ENCODE measurements at regions not wholly inside any gene's neighbourhood (a gene's known extent, or its start where the extent isn't known, plus 50 kb on each side); places are given as distances from the start of the nearest gene placed in this dataset.

- Histone ChIP-seq H3K27me3 (replicated peaks; ENCODE audit: insufficient read depth, low read depth, low read length, poor library complexity) (peaks cover 13% of the 10 kb centered on the region), H3K9me3 (ENCODE audit: low read depth, low read length, poor library complexity, severe bottlenecking) (no peaks in the 10 kb centered on the region), H3K4me1 (ENCODE audit: insufficient read depth, low read length, poor library complexity, severe bottlenecking) (no peaks in the 10 kb centered on the region), H3K36me3 (ENCODE audit: insufficient read depth, low read length, poor library complexity, severe bottlenecking) (no peaks in the 10 kb centered on the region), H3K4me3 (ENCODE audit: low read depth, low read length, poor library complexity, severe bottlenecking) (no peak overlapping the region), H3K27ac (ENCODE audit: low read depth, low read length, poor library complexity, severe bottlenecking) (no peak overlapping the region)
- intact Hi-C loops (cut with micrococcal nuclease; ENCODE audit: unreplicated experiment) = no loop called here
- TF ChIP-seq EZH2 (IDR thresholded peaks at IDR 0.05; ENCODE audit: borderline replicate concordance, low read depth, low read length, poor library complexity, severe bottlenecking) (no peak), CTCF (conservative IDR thresholded peaks at IDR 0.05; ENCODE audit: low read depth, low read length) (no peak)
- POLR2A ChIA-PET (ENCODE audit: low non-redundant PET) = no interaction called here
- CTCF ChIA-PET = interaction anchor here (0.7 kb wide), 1 partner anchor 265 kb away, joined by 3 read pairs; no protein-coding TSS in a partner anchor
- BruUV-seq (replicated peaks) = no TSS peak
- DNase-seq (ENCODE audit: low spot score) = no peak
Observed at GRCh38 chr18:60153376-60153775, 219.2 kb downstream of the MC4R start.

GRCh38 chr18:60149316-60149715 is 223.3 kb downstream of the MC4R start:
- intact Hi-C loops (cut with micrococcal nuclease; ENCODE audit: unreplicated experiment) = no loop called here
- H3K4me1 ChIP-seq (ENCODE audit: insufficient read depth, low read length, poor library complexity, severe bottlenecking) = no peaks in the 10 kb centered on the region
- H3K27me3 ChIP-seq (replicated peaks; ENCODE audit: insufficient read depth, low read depth, low read length, poor library complexity) = peaks cover 37% of the 10 kb centered on the region
- no peak for TF ChIP-seq CTCF (conservative IDR thresholded peaks at IDR 0.05; ENCODE audit: low read depth, low read length)
- no peak for TF ChIP-seq EZH2 (IDR thresholded peaks at IDR 0.05; ENCODE audit: borderline replicate concordance, low read depth, low read length, poor library complexity, severe bottlenecking)
- no TSS peak for BruUV-seq (replicated peaks)
- no peak for DNase-seq (ENCODE audit: low spot score)
- H3K4me3 ChIP-seq (ENCODE audit: low read depth, low read length, poor library complexity, severe bottlenecking) = no peak overlapping the region
- H3K9me3 ChIP-seq (ENCODE audit: low read depth, low read length, poor library complexity, severe bottlenecking) = no peaks in the 10 kb centered on the region
- H3K36me3 ChIP-seq (ENCODE audit: insufficient read depth, low read length, poor library complexity, severe bottlenecking) = no peaks in the 10 kb centered on the region
- H3K27ac ChIP-seq (ENCODE audit: low read depth, low read length, poor library complexity, severe bottlenecking) = no peak overlapping the region
- ChIA-PET POLR2A (ENCODE audit: low non-redundant PET) (no interaction called here), CTCF (no interaction called here)

- no peaks in the 10 kb centered on the region for H3K9me3 ChIP-seq (ENCODE audit: low read depth, low read length, poor library complexity, severe bottlenecking)
- DNase-seq (ENCODE audit: low spot score) = no peak
- no peaks in the 10 kb centered on the region for H3K4me1 ChIP-seq (ENCODE audit: insufficient read depth, low read length, poor library complexity, severe bottlenecking)
- ChIA-PET CTCF (no interaction called here), POLR2A (ENCODE audit: low non-redundant PET) (no interaction called here)
- intact Hi-C loops (cut with micrococcal nuclease; ENCODE audit: unreplicated experiment) = no loop called here
- H3K27me3 ChIP-seq (replicated peaks; ENCODE audit: insufficient read depth, low read depth, low read length, poor library complexity) = peaks cover 48% of the 10 kb centered on the region
- no TSS peak for BruUV-seq (replicated peaks)
- no peak overlapping the region for H3K27ac ChIP-seq (ENCODE audit: low read depth, low read length, poor library complexity, severe bottlenecking)
- no peak for TF ChIP-seq EZH2 (IDR thresholded peaks at IDR 0.05; ENCODE audit: borderline replicate concordance, low read depth, low read length, poor library complexity, severe bottlenecking)
- TF ChIP-seq CTCF (conservative IDR thresholded peaks at IDR 0.05; ENCODE audit: low read depth, low read length) = no peak
- H3K36me3 ChIP-seq (ENCODE audit: insufficient read depth, low read length, poor library complexity, severe bottlenecking) = no peaks in the 10 kb centered on the region
- no peak overlapping the region for H3K4me3 ChIP-seq (ENCODE audit: low read depth, low read length, poor library complexity, severe bottlenecking)
Observed at GRCh38 chr18:60147323-60147722, 225.3 kb downstream of the MC4R start.

All from A673 (cell line).